GM23248 (cell line): ENCODE measurements at regions not wholly inside any gene's neighbourhood (a gene's known extent, or its start where the extent isn't known, plus 50 kb on each side); places are given as distances from the start of the nearest gene placed in this dataset.

Experiments
- EZH2 ChIP-seq: fragments of 200-600 bp; sonication (generic); IDR thresholded peaks from 2 replicates; pipeline ENCODE4 v1.6.1; 2018; ENCODE audit warnings: antibody characterized with exemption, mild to moderate bottlenecking; ENCODE audit not compliant: insufficient read depth, poor library complexity, severe bottlenecking
- EZH2phosphoT487 ChIP-seq: fragments of 200-600 bp; sonication (generic); IDR thresholded peaks from 2 replicates; pipeline ENCODE4 v1.6.1; 2018; ENCODE audit warnings: antibody characterized with exemption, moderate library complexity, mild to moderate bottlenecking, low read depth; ENCODE audit not compliant: insufficient read depth

- TF ChIP-seq EZH2 = no peak
- no peak for TF ChIP-seq EZH2phosphoT487
These were observed 237.7 kb downstream of the GXYLT1 start for GRCh38 chr12:41907021-41907420.
